H9 (cell line): ENCODE measurements at regions not wholly inside any gene's neighbourhood (a gene's known extent, or its start where the extent isn't known, plus 50 kb on each side); places are given as distances from the start of the nearest gene placed in this dataset.

Source experiments
- DNase-seq: peaks from one replicate; pipeline ENCODE4 v3.0.0-alpha.2; 2017
- H2AFZ ChIP-seq: one replicate; pipeline ENCODE4 v1.6.1; 2013; ENCODE audit warnings: mild to moderate bottlenecking, low read length, control low read depth, moderate library complexity
- H2AK5ac ChIP-seq: 2 replicates; pipeline ENCODE4 v1.6.1; 2013; ENCODE audit warnings: low read length, control low read depth, mixed read lengths; ENCODE audit not compliant: insufficient read length
- H2BK120ac ChIP-seq: one replicate; pipeline ENCODE4 v1.6.1; 2013; ENCODE audit warnings: low read depth, mild to moderate bottlenecking, low read length, control low read depth, inconsistent platforms; ENCODE audit not compliant: poor library complexity, severe bottlenecking
- H2BK12ac ChIP-seq: 2 replicates; pipeline ENCODE4 v1.6.1; 2013; ENCODE audit warnings: low read length, control low read depth, mixed read lengths, low read depth; ENCODE audit not compliant: insufficient read length
- H2BK15ac ChIP-seq: 2 replicates; pipeline ENCODE4 v1.6.1; 2013; ENCODE audit warnings: low read depth, low read length, control low read depth
- H2BK20ac ChIP-seq: one replicate; pipeline ENCODE4 v1.6.1; 2013; ENCODE audit warnings: low read depth, mild to moderate bottlenecking, low read length, control low read depth, inconsistent platforms; ENCODE audit not compliant: poor library complexity, severe bottlenecking
- H2BK5ac ChIP-seq: 2 replicates; pipeline ENCODE4 v1.6.1; 2013; ENCODE audit warnings: low read length, control low read depth, mixed read lengths; ENCODE audit not compliant: insufficient read length
- H3K14ac ChIP-seq: 2 replicates; pipeline ENCODE4 v1.6.1; 2013; ENCODE audit warnings: low read length, control low read depth; ENCODE audit not compliant: insufficient read depth
- H3K18ac ChIP-seq: 2 replicates; pipeline ENCODE4 v1.6.1; 2013; ENCODE audit warnings: low read depth, mild to moderate bottlenecking, mixed read lengths, low read length, control low read depth; ENCODE audit not compliant: insufficient read length
- H3K23ac ChIP-seq: 2 replicates; pipeline ENCODE4 v1.6.1; 2013; ENCODE audit warnings: low read length, control low read depth, mixed read lengths, low read depth; ENCODE audit not compliant: insufficient read length
- H3K23me2 ChIP-seq: 2 replicates; pipeline ENCODE4 v1.6.1; 2013; ENCODE audit warnings: low read depth, mild to moderate bottlenecking, mixed read lengths, low read length, control low read depth; ENCODE audit not compliant: insufficient read length, poor library complexity, severe bottlenecking
- H3K27ac ChIP-seq: 2 replicates; pipeline ENCODE4 v1.5.1; 2013; ENCODE audit warnings: low read length, control low read depth, mixed read lengths, low read depth; ENCODE audit not compliant: insufficient read length
- H3K27me3 ChIP-seq: 2 replicates; pipeline ENCODE4 v1.6.1; 2013; ENCODE audit warnings: low read length, control low read depth, inconsistent platforms; ENCODE audit not compliant: insufficient read depth
- H3K4ac ChIP-seq: 2 replicates; pipeline ENCODE4 v1.6.1; 2013; ENCODE audit warnings: low read depth, mild to moderate bottlenecking, control low read depth, inconsistent platforms, low read length, moderate library complexity
- H3K4me1 ChIP-seq: 2 replicates; pipeline ENCODE4 v1.6.1; 2013; ENCODE audit warnings: low read length, control low read depth, inconsistent platforms; ENCODE audit not compliant: insufficient read depth
- H3K4me2 ChIP-seq: 2 replicates; pipeline ENCODE4 v1.6.1; 2013; ENCODE audit warnings: low read length, control low read depth, mixed read lengths; ENCODE audit not compliant: insufficient read length, insufficient read depth
- H3K56ac ChIP-seq: 2 replicates; pipeline ENCODE4 v1.6.1; 2013; ENCODE audit warnings: low read depth, mild to moderate bottlenecking, mixed read lengths, low read length, control low read depth; ENCODE audit not compliant: insufficient read length
- H3K79me1 ChIP-seq: 2 replicates; pipeline ENCODE4 v1.6.1; 2013; ENCODE audit warnings: low read depth, mild to moderate bottlenecking, moderate library complexity, low read length, control low read depth, inconsistent platforms; ENCODE audit not compliant: insufficient read depth, poor library complexity, severe bottlenecking
- H3K79me2 ChIP-seq: 2 replicates; pipeline ENCODE4 v1.6.1; 2013; ENCODE audit warnings: low read length, control low read depth, inconsistent platforms; ENCODE audit not compliant: insufficient read depth
- H3K9ac ChIP-seq: 2 replicates; pipeline ENCODE4 v1.6.1; 2013; ENCODE audit warnings: low read length, control low read depth, mixed read lengths; ENCODE audit not compliant: insufficient read length; ENCODE audit errors: extremely low read depth
- H3K9me3 ChIP-seq: one replicate; pipeline ENCODE4 v1.6.1; 2013; ENCODE audit warnings: low read depth, low read length, inconsistent platforms; ENCODE audit not compliant: control insufficient read depth
- H3T11ph ChIP-seq: one replicate; pipeline ENCODE4 v1.6.1; 2013; ENCODE audit warnings: mild to moderate bottlenecking, low read length, control low read depth, inconsistent platforms
- H4K20me1 ChIP-seq: one replicate; pipeline ENCODE4 v1.6.1; 2013; ENCODE audit not compliant: control insufficient read depth, insufficient read length, insufficient read depth
- H4K5ac ChIP-seq: 2 replicates; pipeline ENCODE4 v1.6.1; 2013; ENCODE audit warnings: low read depth, mild to moderate bottlenecking, mixed read lengths, low read length, control low read depth; ENCODE audit not compliant: insufficient read length
- H4K8ac ChIP-seq: replicated peaks from 2 replicates; pipeline ENCODE4 v1.6.1; 2013; ENCODE audit warnings: low read length, control low read depth, mixed read lengths, low read depth; ENCODE audit not compliant: insufficient read length
- H4K91ac ChIP-seq: 2 replicates; pipeline ENCODE4 v1.6.1; 2013; ENCODE audit warnings: low read depth, mild to moderate bottlenecking, moderate library complexity, mixed read lengths, low read length, control low read depth; ENCODE audit not compliant: insufficient read length
- H3K27ac Mint-ChIP-seq, 3 experiments: 2 replicates in 2 of 3; 3 replicates in 1 of 3; pipeline ENCODE4 v1.8.0; 2020 to 2021; ENCODE audit warnings: mixed read lengths in 3 of 3, mild to moderate bottlenecking in 1 of 3, moderate library complexity in 1 of 3
- H3K27me3 Mint-ChIP-seq: 2 replicates; pipeline ENCODE4 v1.8.0; 2021; ENCODE audit warnings: low read depth, mild to moderate bottlenecking, moderate library complexity, mixed read lengths
- H3K36me3 Mint-ChIP-seq, 3 experiments: 2 replicates in 2 of 3; 3 replicates in 1 of 3; pipeline ENCODE4 v1.8.0; 2020 to 2021; ENCODE audit warnings: low read depth in 3 of 3, mixed read lengths in 3 of 3; ENCODE audit not compliant: insufficient read depth in 1 of 3
- H3K4me1 Mint-ChIP-seq, 2 experiments: 2 replicates each; pipeline ENCODE4 v1.8.0; 2020; ENCODE audit warnings: mixed read lengths in 2 of 2
- H3K4me3 Mint-ChIP-seq, 2 experiments: 2 replicates in 1 of 2; 3 replicates in 1 of 2; pipeline ENCODE4 v1.8.0; 2020 to 2021; ENCODE audit warnings: mild to moderate bottlenecking in 2 of 2, mixed read lengths in 2 of 2, moderate library complexity in 1 of 2
- H3K9me3 Mint-ChIP-seq, 2 experiments: 2 replicates in 1 of 2; 3 replicates in 1 of 2; pipeline ENCODE4 v1.8.0; 2020; ENCODE audit warnings: mild to moderate bottlenecking in 2 of 2, mixed read lengths in 2 of 2, moderate library complexity in 1 of 2
- CTCF ChIP-seq: fragments of 200-600 bp; sonication (generic); conservative IDR thresholded peaks from 3 replicates; pipeline ENCODE4 v1.8.0; 2021; ENCODE audit warnings: antibody characterized with exemption, mild to moderate bottlenecking
- WGBS: extraction: QIAGEN DNeasy Blood & Tissue Kit; methylation state at CpG from one replicate; pipeline ENCODE4 v1.1.7; 2013; ENCODE audit warnings: missing lambda C conversion rate, low lambda C conversion rate, mixed read lengths; ENCODE audit not compliant: insufficient read length; ENCODE audit errors: extremely low coverage; 5-methylcytosine and 5-hydroxymethylcytosine counted together

GRCh38 chr4:169912996-169913395 lies 113.2 kb downstream of the MFAP3L start:
- Mint-ChIP-seq H3K9me3 (peaks cover 18 to 23% of the 10 kb centered on the region in 2 experiments), H3K4me1 (peaks cover 0 to 8% of the 10 kb centered on the region in 2 experiments; a peak in 2 of 4 replicates)
- no peak overlapping the region for H3K23ac ChIP-seq

More at GRCh38 chr4:169912996-169913395, 113.2 kb downstream of the MFAP3L start:
- H3K27ac Mint-ChIP-seq = no peak overlapping the region
- TF ChIP-seq CTCF = no peak
- Histone ChIP-seq H3K27ac (no peak overlapping the region), H2BK15ac (no peak overlapping the region), H4K20me1 (no peaks in the 10 kb centered on the region), H4K5ac (no peak overlapping the region), H3K27me3 (no peaks in the 10 kb centered on the region), H3K4ac (no peak overlapping the region), H2AK5ac (no peak overlapping the region), H3K79me1 (no peaks in the 10 kb centered on the region), H3K14ac (no peak overlapping the region), H3K9ac (no peak overlapping the region), H3K18ac (no peak overlapping the region), H3K4me1 (no peaks in the 10 kb centered on the region; the same call in 1 of the 2 replicates), H2AFZ (no peak overlapping the region), H3T11ph (no peak overlapping the region), H2BK120ac (no peak overlapping the region), H2BK20ac (no peak overlapping the region), H2BK5ac (no peak overlapping the region), H3K23me2 (no peaks in the 10 kb centered on the region), H4K91ac (no peak overlapping the region), H3K79me2 (no peaks in the 10 kb centered on the region), H4K8ac (no peak overlapping the region), H3K9me3 (no peaks in the 10 kb centered on the region), H2BK12ac (no peak overlapping the region), H3K56ac (no peak overlapping the region), H3K4me2 (no peak overlapping the region)
- H3K36me3 Mint-ChIP-seq = peaks cover 8 to 25% (median 17%) of the 10 kb centered on the region in 3 experiments
- whole genome bisulfite sequencing = no CpG with 5 or more reads among the region's 3 CpGs
- no peak for DNase-seq
- H3K4me3 Mint-ChIP-seq = no peak overlapping the region
- H3K27me3 Mint-ChIP-seq = no peaks in the 10 kb centered on the region
